ENCODE measurements at regions not wholly inside any gene's neighbourhood (a gene's known extent, or its start where the extent isn't known, plus 50 kb on each side); places are given as distances from the start of the nearest gene placed in this dataset.

- no peak for DNase-seq
Observed at GRCh38 chr17:68812876-68813584, 142.2 kb downstream of the ABCA8 start.

- DNase-seq = no peak
Observed at GRCh38 chr17:68809148-68809547, 146.0 kb downstream of the ABCA8 start.

GRCh38 chr17:68807998-68808772, 147.0 kb downstream of the ABCA8 start:
- no peak for DNase-seq

- no peak for DNase-seq
Observed at GRCh38 chr17:68805609-68806008, 149.6 kb downstream of the ABCA8 start.

- no peak for DNase-seq
Observed at GRCh38 chr17:68804777-68805520, 150.2 kb downstream of the ABCA8 start.

- DNase-seq = no peak
Observed at GRCh38 chr17:68803164-68803929, 151.8 kb downstream of the ABCA8 start.

GRCh38 chr17:68801335-68802247, 153.6 kb downstream of the ABCA8 start:
- DNase-seq = no peak

- no peak for DNase-seq
Observed at GRCh38 chr17:68800751-68801150, 154.4 kb downstream of the ABCA8 start.

- DNase-seq = no peak
Observed at GRCh38 chr17:68794636-68795434, 160.4 kb downstream of the ABCA8 start.

GRCh38 chr17:68792873-68793272, 162.3 kb downstream of the ABCA8 start:
- DNase-seq = no peak

GRCh38 chr17:68792042-68792685, 163.0 kb downstream of the ABCA8 start:
- no peak for DNase-seq

GRCh38 chr17:68790931-68791330, 164.3 kb downstream of the ABCA8 start:
- no peak for DNase-seq

- DNase-seq = no peak
Observed at GRCh38 chr17:68790492-68790891, 164.7 kb downstream of the ABCA8 start.

- no peak for DNase-seq
Observed at GRCh38 chr17:68789203-68789962, 165.8 kb downstream of the ABCA8 start.

GRCh38 chr17:68785565-68786486, 169.4 kb downstream of the ABCA8 start:
- no peak for DNase-seq

- DNase-seq = no peak
Observed at GRCh38 chr17:68784431-68784830, 170.8 kb downstream of the ABCA8 start.

- no peak for DNase-seq
Observed at GRCh38 chr17:68783861-68784260, 171.3 kb downstream of the ABCA8 start.

- DNase-seq = no peak
Observed at GRCh38 chr17:68782789-68783188, 172.4 kb downstream of the ABCA8 start.
